NCI-H1417 treated with DMSO at 0.1 percent for 48 hours (cell line): ENCODE measurements at regions not wholly inside any gene's neighbourhood (a gene's known extent, or its start where the extent isn't known, plus 50 kb on each side); places are given as distances from the start of the nearest gene placed in this dataset.

Experiments
- DNase-seq: peaks from one replicate; lab custom pipeline; 2025; lab: John Stamatoyannopoulos, UW

GRCh38 chr2:220434385-220434784, 807.0 kb downstream of the SLC4A3 start:
- no peak for DNase-seq

- DNase-seq: no peak
Observed at GRCh38 chr2:220437938-220438337, 810.5 kb downstream of the SLC4A3 start.

- DNase-seq: no peak
Observed at GRCh38 chr2:220440731-220441130, 813.3 kb downstream of the SLC4A3 start.

- no peak for DNase-seq
Observed at GRCh38 chr2:220441404-220441803, 814.0 kb downstream of the SLC4A3 start.

GRCh38 chr2:220442012-220442411, 814.6 kb downstream of the SLC4A3 start:
- no peak for DNase-seq

- no peak for DNase-seq
Observed at GRCh38 chr2:220445429-220446105, 818.1 kb downstream of the SLC4A3 start.

- DNase-seq: no peak
Observed at GRCh38 chr2:220446106-220446712, 818.8 kb downstream of the SLC4A3 start.

GRCh38 chr2:220450846-220451245, 823.4 kb downstream of the SLC4A3 start:
- DNase-seq: no peak

- DNase-seq: no peak
Observed at GRCh38 chr2:220451438-220451837, 824.0 kb downstream of the SLC4A3 start.

- no peak for DNase-seq
Observed at GRCh38 chr2:220452561-220452960, 825.1 kb downstream of the SLC4A3 start.

GRCh38 chr2:220455351-220455990, 828.0 kb downstream of the SLC4A3 start:
- DNase-seq: no peak

GRCh38 chr2:220458051-220458450, 830.6 kb downstream of the SLC4A3 start:
- DNase-seq: no peak

- DNase-seq: no peak
Observed at GRCh38 chr2:220460257-220460985, 833.0 kb downstream of the SLC4A3 start.

GRCh38 chr2:220463876-220464275, 836.4 kb downstream of the SLC4A3 start:
- no peak for DNase-seq

- DNase-seq: no peak
Observed at GRCh38 chr2:220465700-220466099, 838.3 kb downstream of the SLC4A3 start.

GRCh38 chr2:220466251-220466691, 838.8 kb downstream of the SLC4A3 start:
- no peak for DNase-seq

- DNase-seq: no peak
Observed at GRCh38 chr2:220469201-220469600, 841.8 kb downstream of the SLC4A3 start.

GRCh38 chr2:220473611-220474010, 846.2 kb downstream of the SLC4A3 start:
- DNase-seq: no peak

- DNase-seq: no peak
Observed at GRCh38 chr2:220476877-220477276, 849.4 kb downstream of the SLC4A3 start.

- no peak for DNase-seq
Observed at GRCh38 chr2:220478305-220479058, 851.1 kb downstream of the SLC4A3 start.

- DNase-seq: no peak
Observed at GRCh38 chr2:220482716-220483115, 855.3 kb downstream of the SLC4A3 start.

GRCh38 chr2:220489121-220489520, 861.7 kb downstream of the SLC4A3 start:
- DNase-seq: no peak
